LHCN-M2 (cell line): ENCODE measurements at regions not wholly inside any gene's neighbourhood (a gene's known extent, or its start where the extent isn't known, plus 50 kb on each side); places are given as distances from the start of the nearest gene placed in this dataset.
"Not testable (repeated sequence)": the region's sequence is repeated elsewhere in the genome, so short reads cannot be mapped to it uniquely, and the experiment has no call there.

Experiments
- DNase-seq: peaks from one replicate; pipeline ENCODE4 v3.0.0-alpha.2; 2012; ENCODE audit warnings: low read depth

DNA sequence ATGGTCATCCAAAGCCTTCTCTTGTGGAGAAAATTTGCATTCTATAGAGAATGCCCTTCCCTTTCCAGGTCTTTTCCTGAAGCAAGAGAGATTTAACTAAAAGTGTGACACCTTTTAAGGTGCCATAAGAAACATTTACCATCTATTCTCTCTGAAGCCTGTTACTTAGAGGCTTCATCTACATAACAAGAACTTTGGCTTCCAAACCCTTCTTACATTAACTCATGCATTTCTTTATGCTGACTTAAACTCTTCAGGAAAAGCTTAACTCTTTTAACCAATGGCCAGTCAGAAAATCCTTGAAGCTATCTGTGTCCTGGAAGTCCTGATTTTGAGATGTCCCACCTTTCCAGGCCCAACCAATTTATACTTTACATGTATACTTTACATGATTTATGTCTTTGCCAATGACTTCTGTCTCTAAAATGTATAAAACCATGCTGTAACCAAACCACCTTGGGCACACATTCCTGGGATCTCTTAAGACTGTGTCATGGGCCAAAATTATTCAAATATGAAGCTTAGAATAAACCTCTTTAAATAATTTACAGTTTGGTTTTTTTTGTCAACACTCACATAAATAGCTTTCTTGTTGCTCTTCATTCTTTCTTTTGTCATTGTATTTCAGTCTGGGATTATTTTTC lies 472.6 kb upstream of the NECTIN3 start:
- peak; percentile 58 for DNase-seq

DNA sequence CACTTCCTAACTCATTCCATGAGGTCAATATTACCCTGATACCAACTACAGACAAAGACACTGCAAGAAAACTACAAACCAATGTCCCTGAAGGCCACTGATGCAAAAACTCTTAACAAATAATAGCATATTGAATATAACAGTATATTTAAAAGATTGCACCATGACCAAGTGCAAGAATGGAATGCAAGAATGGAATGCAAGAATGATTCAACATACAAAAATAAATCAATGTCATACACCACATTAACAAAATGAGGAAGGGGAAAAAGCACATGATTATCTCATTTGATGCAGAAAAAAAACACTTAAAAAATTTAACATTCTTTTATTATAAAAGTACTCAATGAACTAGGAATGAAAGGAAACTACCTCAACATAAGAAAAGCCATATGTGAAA lies 463.1 kb upstream of the NECTIN3 start:
- DNase-seq, result peak; percentile 23

DNA sequence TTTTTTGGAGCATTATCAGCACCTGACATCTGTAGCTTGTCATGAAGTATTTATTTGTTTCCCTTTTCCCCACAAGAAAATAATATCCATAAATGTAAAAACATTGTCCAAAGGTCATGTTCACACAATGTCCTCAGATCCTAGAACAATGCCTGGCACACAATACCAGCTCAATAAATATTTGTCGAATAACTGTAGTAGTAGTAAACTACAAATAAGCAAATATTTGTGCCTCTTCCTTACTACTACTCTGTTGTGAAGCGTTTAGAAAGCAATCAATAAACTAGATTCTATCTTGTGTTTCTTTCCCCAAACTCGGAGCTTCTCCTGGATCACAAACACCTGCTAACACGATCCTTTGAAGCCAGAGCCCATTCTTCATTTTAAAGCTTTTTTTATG lies 459.6 kb upstream of the NECTIN3 start:
- no peak for DNase-seq

DNA sequence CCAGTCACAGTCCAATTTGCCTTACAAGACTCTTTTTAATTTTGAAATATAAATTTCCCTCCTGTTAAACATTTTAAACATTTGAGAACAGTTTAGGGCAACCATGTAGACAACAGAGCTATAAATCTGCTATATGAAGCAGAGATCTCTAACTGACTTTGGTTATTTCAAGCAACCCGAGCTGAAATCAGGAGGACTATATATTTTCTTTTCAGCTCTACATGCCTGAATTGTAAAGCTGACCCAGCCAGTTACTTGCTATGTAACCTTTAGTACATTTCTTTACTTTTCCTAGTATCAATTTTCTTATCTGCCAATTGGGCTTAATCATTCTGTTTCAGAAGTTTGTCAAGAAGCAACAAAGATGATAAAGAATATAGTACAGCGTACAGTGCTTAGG lies 457.4 kb upstream of the NECTIN3 start:
- DNase-seq, result no peak

DNA sequence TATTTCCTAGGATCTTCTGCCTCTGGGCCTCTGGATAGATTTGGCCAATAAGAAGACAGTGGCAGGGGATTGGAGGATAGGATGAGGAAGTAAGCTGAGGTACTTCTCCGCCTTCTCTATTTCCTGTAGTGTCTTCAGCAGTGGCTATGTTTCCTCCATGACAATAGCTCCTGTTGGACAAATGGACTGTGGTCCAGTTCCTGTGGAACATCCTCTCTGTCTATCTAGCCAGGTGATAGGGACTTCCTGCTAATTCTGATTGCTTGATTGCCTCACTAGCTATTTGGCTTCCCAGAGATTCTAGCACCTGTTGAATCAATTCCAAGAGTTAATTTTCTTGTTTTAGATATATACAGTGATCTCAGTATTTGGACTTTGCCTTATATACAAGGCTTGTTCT lies 456.2 kb upstream of the NECTIN3 start:
- no peak for DNase-seq

DNA sequence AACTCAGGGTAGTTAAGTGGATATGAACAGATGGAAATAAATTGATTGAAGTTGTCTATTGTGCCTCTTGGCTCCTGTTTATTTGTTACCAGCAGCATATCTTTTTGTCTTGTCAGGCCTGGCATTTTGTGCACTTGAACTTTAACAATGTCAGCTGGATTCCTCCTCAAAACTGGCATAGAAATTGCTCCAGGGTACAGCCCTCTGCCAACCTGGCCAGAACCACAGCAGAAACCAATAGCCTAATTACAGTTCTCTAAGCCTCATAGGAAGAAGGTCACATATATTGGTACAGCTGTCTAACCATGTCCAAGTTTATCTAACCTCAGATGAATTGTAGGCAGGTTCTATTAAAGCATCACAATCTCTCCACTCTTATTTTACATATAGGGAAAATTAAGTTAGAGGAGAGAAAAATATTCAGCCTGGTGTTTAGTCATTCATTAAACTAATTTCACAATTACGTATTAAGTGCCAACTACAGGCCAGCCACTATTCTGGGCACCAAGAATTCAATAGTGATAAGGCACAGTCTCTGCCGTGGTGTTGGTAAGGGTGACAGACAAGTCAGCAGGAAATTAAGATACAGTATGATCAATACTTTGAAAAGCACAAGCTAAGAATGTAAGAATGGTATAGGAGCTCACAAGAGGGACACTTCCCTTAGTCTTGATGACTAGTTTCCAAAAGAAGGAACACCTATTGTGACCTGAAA lies 452.9 kb upstream of the NECTIN3 start:
- DNase-seq, result peak; percentile 25

DNA sequence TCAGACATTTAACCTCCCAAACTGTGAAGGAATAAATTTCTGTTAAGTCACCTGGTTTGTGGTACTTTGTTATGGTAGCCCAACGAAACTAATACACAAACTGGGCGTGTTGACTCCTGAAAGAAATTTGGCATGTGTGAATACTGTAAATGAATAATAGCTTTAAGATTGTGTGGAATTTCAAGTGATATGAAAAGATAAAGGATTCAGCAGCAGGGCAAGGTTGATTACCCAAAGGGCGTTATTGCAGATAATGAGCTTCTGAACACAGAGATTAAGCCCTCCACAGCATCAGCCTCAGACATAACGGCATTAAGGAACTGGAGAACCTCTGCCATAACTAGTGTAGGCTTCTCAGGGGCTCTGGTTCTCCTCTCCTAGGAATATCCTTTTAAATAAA lies 451.5 kb upstream of the NECTIN3 start:
- DNase-seq, result no peak

DNA sequence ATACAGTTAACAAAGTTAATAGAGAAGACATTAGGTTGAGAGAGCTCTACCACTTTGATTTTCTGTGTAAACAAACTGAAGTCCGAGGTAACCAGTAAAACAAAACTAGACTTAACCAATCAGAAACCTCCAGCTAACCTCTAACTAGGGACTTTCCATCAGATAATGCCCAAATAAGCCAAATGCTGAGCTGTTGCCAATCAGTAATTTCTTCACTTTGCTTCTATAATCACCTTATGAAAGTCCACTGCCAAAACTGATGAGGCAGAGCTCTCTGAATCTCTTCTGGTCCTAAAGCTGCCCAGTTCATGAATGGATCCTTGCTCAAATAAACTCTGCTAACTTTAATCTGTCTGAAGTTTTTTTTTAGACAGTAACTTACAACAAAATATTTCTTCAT lies 448.0 kb upstream of the NECTIN3 start:
- no peak for DNase-seq

DNA sequence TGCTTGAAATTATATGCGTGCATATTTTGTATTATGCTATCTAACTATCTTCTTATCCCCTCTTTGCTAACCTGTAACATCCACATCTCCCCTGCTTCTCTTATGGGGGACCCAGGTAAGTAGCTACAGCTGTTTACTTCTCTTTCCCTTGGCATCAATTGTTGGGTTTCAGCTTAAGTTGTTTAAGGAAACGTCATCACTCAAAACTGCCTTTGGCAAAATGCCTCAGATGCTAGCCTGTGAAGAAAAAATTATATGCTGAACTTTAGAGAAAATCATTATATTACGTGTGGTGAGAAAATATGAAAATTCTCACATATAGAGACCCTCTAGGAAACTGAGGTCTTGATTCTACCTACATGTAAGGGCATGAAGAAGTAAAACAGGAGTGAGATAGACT lies 447.0 kb upstream of the NECTIN3 start:
- DNase-seq, result no peak

DNA sequence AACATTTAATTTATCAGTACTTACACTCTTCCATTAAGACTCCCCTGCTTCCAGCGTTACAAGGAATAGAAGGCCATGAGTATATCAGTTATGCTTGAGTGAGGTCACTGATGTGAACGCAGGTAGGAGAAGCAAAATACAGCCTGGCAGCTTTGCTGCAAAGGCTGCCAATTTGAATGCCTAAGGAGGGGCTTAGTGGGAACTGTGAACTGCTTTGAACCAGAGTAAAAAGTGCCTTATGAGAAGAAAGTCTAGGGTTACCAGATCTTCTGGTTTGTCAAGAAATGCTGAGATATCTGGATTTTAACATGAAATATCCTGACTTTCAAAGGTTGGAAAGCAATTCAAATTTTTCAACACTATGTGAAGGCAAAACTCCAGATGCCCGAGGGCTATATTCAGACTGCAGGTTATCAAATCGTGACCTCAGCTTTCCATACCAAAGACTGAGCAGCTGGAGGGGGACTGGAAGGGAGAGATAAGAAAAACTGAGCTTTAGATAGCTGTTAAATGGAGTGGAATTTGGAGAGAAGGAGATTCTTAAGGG lies 446.3 kb upstream of the NECTIN3 start:
- no peak for DNase-seq

DNA sequence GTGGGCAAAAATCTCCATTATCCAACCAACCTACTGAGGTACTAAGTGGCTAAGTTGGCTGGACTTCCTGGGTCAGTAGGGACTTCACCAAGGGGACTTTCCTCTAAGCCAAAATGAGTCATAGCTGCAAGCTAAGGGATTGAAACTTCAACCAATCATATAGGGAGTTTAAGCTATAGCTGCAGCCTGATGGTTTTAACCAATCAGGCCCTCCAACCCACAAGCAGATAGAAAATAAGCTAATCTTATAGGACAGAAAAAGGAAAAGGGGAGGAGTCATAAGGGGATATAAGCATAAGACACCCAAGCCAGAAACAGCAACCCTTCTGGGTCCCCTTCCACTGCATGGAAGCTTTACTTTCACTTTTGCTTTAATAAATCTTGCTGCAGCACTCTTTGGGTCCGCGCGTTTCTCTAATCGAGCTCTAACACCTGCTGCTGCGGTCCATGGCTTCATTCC lies 444.9 kb upstream of the NECTIN3 start:
- DNase-seq, result not testable (repeated sequence)

DNA sequence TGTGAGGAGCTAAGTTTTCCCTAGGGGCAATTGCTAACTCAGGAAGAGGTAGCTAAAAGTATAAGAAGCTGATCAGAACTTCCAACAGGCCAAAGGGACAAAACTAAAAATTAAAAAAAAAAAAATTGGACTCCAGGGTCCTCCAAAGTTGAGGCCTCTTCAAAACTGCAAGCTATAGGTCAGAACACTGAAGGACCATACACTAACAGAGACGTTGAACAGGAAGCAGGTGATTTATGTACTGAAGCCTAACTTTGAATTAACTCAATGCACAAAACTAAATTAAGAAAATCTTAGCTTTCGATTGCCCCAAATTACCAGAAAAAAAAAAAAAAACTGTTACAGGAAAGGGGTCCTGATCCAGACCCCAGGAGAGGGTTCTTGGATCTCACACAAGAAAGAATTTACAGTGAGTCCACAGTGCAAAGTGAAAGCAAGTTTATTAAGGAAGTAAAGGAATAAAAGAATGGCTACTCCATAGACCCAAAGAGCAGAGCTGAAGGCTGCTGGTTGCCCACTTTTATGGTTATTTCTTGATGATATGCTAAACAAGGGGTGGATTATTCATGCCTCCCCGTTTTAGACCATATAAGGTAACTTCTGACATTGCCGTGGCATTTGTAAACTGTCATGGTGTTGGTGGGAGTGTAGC lies 442.8 kb upstream of the NECTIN3 start:
- no peak for DNase-seq

DNA sequence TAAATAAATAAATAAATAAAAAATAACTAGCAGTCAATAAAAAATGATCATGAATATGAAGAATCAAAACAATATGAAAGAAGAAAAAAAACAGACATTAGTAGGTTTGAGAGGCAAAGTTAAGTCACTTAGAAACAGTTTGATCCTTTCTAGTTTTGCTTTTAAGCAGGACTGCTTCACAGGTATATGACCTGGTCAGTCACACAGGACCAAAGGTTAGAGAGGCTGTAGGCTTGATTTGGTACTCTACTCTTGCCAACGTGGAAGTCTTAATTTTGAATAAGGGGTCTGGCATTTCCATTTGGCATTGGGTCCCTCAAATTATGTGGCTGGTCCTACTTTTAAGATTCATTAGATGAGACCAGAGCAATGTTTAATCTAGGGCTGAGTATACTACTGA lies 441.7 kb upstream of the NECTIN3 start:
- DNase-seq, result no peak

DNA sequence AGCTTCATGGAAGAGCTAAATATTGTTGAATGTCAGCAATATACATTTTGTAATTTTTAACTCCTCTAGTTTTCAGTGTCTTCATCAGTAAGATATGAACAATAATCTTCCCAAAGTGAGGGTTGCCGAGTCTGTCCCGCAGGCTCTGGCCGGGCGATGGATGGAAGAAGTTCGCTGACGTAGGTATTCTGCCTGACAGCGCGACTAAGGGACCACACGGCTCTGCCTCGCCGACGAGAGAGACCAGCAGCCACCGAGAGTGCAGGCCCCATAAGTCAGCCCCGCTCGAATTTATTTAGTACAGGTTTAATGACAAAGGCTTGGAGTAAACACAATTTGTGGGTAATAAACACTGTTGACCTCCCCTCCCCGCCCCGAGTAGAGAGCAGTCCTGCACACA lies 427.4 kb upstream of the NECTIN3 start:
- no peak for DNase-seq

DNA sequence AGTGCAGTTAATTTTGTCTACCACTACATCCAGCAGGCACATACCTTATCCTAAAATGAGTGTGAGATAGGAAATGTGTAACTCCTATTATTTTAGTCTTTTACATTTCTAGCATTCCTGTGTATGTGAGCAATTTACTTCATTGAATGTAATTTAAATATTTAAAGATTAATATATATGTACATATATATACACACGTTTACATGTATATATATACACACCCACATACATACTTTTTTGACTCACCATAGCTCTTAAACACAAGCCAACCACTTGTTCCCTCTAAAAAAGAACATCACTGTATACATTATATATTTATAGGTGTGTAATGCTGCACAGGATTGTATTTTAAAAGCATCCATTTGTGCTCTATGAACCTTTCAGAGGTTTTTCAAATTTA lies 425.6 kb upstream of the NECTIN3 start:
- DNase-seq, result no peak

DNA sequence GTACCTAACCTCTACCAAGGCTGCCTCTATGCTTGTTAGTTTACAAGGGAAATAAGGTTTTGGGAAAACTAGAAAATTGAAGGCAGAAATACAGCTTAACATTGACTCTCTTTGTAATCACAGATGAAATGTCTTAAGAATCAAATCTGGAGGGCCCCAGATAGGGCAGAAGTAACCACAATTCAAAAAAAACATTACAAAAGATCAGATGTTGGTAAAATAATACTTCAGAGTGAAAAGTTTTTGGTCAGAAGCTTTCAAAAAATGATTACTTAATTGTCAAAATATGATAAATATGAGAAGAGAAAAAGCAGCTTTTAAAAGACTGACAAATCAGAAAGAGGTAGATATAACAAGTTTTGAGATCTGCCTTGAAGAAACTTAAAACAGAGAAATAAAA lies 425.1 kb upstream of the NECTIN3 start:
- DNase-seq, result peak; percentile 36

DNA sequence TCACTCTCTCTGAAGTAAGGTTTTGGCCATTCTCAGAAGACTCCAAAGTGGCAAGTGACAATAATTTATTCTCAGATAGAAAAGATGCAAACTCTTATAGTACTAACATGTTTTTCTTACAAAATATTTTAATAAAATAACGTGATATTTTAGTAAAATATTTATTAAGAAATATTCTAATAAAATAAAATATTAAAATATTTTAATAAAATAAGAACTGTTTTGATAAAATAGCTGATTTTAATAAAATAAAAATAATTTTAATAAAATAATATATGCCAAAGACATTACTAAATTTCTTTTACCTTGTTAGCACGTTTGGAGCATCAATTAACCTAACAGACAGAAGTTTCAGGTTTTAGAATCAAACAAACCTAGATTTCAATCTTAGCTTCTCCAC lies 424.0 kb upstream of the NECTIN3 start:
- DNase-seq, result no peak

DNA sequence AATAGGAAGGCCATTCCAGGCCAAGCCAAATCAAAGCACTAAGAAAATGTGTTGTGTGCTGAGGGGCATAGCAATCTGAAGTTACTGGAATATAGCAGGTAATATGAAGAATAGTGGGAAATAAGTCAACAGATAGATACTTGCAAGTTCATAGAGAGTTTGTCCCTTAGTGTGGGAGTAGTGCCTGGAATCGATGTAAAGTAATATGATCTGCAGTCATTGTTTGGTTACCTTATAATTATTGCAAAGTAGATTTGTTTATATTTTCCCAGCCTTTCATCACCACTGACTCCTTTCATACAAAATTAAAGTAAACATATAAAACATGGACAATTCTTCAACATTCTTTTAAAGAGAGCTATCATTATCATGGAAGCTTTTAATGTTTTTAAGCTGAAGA lies 420.9 kb upstream of the NECTIN3 start:
- DNase-seq, result no peak

DNA sequence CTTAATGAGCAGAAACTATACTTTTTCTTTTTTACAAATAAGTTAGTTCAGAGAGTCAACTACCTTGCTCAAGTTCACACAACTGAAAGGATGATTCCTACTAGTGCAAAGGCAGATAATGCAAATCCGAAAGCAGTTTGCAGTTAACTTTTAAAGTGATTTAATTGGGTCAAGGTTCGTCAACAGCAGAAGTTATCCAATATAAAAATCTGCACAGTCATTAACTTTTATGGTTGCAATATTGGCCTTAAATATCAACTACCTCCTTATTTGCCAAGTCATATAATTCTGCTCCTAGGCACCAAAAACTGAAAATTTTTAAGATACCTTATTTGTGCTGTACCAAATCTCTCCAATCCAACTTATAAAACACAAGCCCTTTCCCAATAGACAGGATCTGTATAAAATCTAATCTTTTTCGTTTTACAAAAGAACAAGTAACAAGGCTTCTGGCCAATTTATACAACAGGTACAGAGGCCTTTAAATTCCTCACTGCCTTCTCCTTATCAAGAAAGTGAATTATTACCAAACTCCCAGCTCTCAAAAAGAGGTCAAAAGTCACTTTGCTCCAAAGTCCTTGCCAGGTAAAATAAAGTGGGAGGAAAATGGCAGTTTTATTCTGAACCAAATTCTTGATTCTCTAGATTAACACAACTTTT lies 416.6 kb upstream of the NECTIN3 start:
- no peak for DNase-seq

DNA sequence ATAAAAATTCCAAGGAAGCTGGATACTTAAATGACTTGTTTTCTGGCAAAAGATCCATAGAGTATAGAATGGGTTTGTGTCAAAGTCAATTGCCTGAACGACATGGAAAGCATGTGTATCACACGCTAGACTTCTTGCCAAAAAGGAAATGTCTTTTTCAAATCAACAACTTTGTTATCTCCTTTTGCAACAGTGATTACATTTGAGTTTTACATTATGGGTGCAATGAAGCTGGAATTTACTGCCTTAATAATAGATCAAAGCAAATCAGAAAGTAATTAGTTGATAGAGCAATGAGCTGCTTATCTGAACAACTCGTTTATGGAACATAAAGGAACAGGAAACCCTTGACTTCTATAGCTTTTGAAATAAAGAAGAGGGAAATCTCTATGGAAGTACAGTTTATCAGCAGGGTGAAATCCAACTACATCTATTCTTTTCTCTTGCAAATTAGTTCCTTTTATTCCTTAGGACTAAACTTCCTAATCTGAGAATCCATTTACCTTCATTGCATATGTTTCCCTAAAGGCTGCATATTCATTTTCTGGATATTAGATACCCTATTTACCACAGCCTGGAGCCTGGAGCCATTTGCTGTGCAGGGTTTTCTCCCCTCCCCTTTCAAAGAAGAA lies 415.1 kb upstream of the NECTIN3 start:
- no peak for DNase-seq

DNA sequence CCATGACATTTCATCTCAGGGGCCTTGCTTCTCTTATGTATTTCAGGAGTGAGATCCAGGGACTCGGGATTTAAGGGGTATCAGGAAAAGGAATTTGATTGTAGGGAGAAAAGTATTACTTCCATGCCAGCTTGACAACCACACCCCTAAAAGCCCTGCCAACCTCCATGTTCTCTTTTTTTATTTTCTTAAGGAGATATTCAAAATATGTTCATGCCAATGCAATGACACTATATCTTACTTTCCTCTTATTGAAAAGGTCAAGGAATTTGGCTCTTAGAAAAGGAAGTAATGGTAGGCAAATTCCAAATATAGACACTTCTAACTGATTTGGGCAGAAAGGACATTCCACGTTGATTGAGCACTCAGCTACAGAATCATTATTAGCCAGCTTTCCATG lies 407.5 kb upstream of the NECTIN3 start:
- DNase-seq, result peak; percentile 50

DNA sequence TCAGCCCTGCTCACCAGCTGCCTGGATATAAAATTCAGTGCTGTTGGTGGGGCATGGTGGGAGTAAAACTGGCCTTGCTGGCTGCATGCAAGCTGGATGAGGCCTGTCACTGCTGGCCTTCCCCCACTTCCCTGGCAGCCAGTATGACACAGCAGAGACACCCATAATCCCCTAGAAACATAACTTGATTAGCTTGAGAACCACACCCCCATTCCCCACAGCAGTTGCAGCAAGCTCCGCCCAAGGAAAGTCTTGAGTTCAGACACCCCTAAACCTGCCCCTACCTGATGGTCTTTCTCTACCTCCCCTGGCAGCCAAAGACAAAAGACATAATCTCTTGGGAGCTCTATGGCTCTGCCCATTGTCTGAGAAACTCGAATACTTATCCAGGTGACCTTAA lies 405.1 kb upstream of the NECTIN3 start:
- DNase-seq, result no peak
